HG03095 (cell line): ENCODE measurements at regions not wholly inside any gene's neighbourhood (a gene's known extent, or its start where the extent isn't known, plus 50 kb on each side); places are given as distances from the start of the nearest gene placed in this dataset.

ENCODE experiments used
- ATAC-seq: cut with Tn5 transposase; IDR thresholded peaks from one replicate; pipeline ENCODE4 v1.9.1; 2021; ENCODE audit warnings: moderate library complexity; ENCODE audit not compliant: unreplicated experiment

DNA sequence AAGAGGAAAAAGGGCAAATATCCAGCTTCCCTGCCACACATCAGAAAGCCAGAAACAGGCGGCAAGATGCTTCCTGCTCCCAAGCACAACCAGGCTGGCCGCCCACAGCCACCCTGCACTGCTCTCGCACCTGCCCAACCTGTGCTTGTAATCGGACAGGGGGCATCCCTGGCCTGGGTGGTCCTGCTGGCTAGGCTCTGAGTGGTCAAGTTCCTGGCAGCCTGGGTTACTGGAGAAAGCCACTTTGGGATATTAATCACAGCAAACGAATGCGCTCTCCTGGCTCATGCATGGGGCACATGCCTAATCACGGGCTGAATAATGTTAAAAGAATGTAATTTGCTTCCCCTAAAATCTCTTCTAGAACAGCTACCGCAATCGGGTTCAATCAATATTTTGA lies 442.4 kb downstream of the MCTP2 start:
- no peak for ATAC-seq

DNA sequence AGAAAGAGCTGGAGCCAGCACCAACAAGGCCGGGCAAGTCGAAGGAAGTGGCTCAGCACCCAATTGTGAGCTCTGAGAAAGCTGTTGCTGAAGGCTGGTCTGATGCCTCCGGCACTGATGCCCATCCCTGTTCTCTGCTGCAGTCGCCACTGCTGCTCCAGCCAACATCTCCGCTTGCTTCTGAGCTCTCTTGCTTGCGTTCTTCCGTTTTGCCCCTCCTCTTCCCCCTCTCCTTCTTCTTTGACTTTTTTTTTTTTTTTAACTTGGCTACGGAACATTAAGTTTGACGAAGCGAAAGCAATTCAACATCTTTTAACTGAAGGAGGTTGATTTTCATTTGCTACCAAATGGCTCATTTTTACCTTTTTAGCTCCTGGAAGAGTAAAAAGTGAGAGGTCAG lies 442.9 kb downstream of the MCTP2 start:
- no peak for ATAC-seq

DNA sequence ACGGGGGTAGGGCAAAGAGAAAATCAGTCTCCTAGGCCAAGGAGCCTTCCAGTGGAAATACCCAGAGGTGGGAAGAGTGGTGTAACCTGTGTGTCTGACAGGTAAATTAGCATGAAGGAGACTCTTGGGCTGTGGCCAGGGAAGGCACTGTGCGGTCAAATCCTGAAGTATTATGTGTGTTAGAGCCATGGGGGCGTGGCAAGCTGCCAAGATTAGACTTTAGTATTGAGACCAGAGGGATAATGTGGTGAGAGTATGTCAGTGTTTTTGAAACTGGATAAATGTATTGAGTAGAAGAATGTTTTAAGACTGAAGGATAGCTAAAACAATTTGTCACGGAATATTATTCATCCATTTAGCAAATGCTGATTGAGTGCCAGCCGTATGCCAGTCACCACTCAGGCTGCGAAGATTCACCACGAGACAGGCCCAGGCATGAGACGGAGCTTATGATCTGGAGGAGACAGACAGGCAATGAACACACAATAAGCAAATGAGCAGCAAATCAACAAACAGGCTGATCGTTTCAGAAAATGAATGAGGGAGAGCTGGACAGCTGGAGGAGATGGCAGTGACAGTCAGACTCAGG lies 445.9 kb downstream of the MCTP2 start:
- no peak for ATAC-seq

DNA sequence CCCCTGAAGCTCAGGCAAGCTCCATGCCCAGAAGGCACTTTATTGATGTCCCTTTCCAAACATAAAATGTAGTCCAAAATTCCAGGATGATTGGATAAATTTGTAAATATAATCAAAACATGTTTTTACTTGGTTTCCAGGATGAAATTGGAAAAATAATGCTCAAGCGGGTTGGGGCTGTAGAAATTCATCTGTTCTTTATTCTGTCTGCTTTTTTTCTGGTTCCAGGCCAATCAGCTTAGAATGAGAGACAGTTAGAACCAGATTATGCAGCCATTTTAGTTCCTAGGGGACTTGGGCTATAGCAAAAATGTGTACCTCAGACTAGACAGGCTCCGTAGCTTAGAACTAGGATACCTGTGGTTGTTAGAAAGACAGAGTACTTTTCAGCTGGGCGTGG lies 450.8 kb downstream of the MCTP2 start:
- no peak for ATAC-seq

DNA sequence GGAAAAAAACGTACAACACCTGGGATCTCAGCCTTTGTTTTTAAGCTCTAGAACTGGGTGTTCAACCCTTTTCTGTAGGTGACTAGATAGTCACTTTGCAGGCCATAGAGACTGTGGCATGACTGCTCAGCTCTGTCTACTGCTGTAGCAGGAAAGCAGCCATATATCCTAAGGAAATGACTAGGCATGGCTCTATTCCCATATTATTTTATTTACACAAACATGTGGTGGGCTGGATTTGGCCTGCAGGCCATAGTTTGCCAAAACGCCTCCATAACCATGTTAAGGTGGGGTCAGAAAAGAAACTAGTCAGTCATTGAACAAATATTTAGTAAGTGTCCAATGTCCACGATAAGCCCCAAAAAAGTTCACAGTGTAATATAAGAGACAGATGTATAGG lies 452.5 kb downstream of the MCTP2 start:
- ATAC-seq = no peak

DNA sequence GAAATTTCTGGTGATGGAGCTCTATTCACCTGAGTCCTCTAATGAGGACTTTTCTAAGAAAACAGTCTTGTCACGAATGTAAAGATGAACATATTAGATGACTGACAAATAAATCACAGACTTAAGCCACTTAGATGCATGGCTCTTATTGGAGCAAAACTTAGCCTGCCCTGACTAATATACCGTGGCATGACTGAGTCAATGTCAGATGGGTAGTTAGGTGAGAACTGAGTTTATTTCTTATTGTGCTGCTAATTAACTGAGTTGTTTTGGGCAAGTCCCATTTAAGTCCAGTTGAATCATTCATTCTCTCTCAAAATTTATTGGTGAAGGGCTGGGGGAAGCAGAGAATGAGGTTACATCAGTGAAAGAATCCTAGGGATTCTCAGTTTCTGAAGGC lies 459.8 kb downstream of the MCTP2 start:
- ATAC-seq = no peak

GRCh38 chr15:94692710-94693109 lies 461.3 kb downstream of the MCTP2 start:
- no peak for ATAC-seq

- ATAC-seq = no peak
Measured at GRCh38 chr15:94700211-94700610, 468.9 kb downstream of the MCTP2 start.

DNA sequence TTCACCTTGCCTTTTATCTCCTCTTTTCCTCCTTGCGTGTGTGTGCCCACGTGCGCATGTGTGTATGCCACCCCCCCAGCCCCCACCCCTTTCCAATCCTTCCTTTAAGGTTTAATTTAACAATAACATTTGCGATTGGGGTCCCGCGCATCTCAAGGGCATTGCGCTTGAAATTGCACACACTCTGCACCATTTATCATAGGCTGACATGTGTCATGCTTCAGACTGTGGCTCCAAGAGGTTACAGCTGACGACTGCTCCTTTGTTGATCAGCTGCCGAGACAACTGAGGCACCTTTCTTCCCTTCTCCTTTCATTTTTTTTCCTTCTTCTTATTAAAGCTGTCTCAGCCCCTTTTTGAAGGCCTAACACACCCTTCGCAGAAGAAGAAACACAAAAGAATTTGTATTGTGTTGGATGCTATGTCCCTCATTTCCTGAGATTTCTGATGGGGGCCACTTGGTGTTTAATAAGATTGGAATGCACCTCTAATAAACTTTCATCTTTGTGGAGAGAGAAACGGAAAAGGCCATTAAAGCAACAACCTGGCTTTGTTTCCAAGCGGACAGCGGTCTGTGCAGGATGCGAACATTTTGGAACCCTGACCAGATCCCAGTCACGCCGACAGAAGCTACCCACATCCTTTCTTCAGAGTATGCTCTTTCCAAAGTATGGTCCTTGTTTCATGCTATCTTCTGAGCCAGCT lies 470.1 kb downstream of the MCTP2 start:
- ATAC-seq = no peak

DNA sequence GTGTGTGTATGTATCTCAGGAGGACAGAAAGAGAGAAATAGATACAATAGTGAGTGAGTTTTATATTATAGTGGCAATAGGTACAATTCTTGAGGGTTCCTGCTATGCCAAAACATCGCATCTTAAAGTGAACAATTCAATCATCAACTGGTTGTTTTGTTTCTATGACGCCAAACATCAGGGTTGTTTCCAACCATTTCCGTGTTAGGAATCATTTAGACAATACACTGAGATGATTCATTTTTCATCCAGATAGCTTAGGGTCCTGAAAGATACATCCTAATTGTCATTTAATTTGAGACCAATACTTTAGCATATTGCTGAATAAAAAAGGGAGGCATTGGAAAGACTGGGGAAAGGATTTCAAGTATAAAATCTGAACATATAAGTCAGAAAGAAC lies 472.2 kb downstream of the MCTP2 start:
- no peak for ATAC-seq

DNA sequence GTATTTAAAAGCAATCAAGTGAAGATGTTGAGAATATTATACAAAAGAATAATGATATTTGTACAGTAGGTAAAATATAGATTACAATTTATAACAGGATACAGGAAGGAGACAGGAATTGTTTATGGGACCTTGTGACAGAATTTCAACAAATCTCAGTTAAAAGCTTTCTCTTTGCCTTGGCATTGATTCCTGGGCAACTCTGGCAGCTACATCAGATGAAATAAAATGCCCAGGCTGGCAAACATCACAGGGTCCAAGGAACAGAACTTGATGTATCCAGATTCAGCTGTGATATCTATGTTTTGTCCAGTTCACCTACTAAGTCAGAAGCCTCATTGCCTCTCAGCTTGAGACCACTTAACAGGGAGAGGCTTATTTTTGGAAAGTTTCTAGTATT lies 473.1 kb downstream of the MCTP2 start:
- ATAC-seq = no peak

- ATAC-seq = no peak
Measured at GRCh38 chr15:94704946-94705345, 473.6 kb downstream of the MCTP2 start.

GRCh38 chr15:94709319-94709718 lies 478.0 kb downstream of the MCTP2 start:
- no peak for ATAC-seq

DNA sequence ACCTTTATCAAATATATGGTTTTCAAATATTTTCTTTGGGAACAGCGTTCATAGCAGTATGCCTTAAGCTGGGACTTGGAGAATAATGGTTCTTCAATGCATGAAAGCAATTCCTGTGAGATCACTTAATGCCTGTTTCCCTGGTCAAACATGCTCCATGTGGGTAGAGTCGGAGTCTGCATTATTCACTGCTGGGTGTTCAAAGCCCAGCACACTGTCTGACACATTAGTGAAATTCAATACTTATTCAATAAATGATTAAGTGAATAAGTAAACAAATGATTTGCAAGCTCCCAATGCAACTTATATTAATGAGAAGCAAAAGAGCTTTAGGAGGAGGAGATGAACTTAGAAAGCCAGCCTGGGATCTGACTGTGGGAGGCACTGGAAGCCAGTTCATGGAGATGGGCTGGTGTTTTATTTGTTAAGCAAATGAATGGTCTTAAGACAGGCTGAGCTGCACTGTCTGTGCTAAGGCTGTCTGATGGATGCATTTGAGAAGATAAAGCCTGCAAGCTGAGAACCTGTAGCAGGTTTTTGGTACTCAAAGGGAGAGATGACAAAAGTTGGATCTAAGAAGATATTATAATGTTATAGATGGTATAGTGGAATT lies 490.8 kb downstream of the MCTP2 start:
- no peak for ATAC-seq

- ATAC-seq = no peak
Measured at GRCh38 chr15:94723801-94724200, 492.4 kb downstream of the MCTP2 start.

- ATAC-seq = no peak
Measured at GRCh38 chr15:94731286-94731685, 499.9 kb downstream of the MCTP2 start.

GRCh38 chr15:94734460-94734859 lies 503.1 kb downstream of the MCTP2 start:
- ATAC-seq = no peak

- ATAC-seq = no peak
Measured at GRCh38 chr15:94736236-94736635, 504.9 kb downstream of the MCTP2 start.

DNA sequence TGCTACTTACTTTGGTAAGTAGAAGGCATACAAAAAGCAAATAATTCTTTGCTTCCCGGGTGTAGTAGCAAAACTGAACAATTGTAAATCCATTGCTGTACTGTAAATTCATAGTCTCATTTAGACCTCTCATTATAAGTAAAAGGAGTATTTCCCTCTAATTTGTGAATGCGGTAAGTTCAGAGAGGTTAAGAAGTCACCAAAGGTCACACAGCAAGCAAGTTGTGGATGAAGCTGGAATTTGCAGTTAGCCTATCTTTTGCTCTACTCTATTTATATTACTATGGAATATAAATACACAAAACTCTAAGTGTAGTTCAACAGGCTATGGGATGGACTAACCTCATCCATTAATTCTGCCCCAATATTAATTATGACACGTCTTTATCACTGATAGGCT lies 508.3 kb downstream of the MCTP2 start:
- no peak for ATAC-seq

- no peak for ATAC-seq
Measured at GRCh38 chr15:94740469-94740868, 509.1 kb downstream of the MCTP2 start.

DNA sequence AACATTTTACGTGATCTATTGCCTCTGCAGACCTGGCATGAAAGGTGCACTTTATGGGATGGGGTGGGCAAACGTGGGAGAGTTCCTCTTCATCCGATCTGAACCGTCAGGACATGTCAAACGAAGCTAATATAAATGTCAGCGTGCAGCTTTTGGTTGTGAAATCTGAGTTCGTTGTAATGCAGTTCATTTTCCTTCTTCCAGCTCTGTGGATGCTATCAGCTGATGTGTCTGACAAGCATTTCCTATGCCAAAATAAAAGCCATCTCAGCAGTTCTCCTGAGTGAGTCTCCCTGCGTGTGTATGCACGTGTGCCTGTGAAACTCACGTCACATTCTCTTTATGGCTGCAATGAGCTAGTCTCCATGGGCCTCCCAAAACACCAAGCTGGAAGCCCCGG lies 512.3 kb downstream of the MCTP2 start:
- ATAC-seq = no peak

- no peak for ATAC-seq
Measured at GRCh38 chr15:94744080-94744793, 512.9 kb downstream of the MCTP2 start.
